ENCODE measurements at regions not wholly inside any gene's neighbourhood (a gene's known extent, or its start where the extent isn't known, plus 50 kb on each side); places are given as distances from the start of the nearest gene placed in this dataset.

DNA sequence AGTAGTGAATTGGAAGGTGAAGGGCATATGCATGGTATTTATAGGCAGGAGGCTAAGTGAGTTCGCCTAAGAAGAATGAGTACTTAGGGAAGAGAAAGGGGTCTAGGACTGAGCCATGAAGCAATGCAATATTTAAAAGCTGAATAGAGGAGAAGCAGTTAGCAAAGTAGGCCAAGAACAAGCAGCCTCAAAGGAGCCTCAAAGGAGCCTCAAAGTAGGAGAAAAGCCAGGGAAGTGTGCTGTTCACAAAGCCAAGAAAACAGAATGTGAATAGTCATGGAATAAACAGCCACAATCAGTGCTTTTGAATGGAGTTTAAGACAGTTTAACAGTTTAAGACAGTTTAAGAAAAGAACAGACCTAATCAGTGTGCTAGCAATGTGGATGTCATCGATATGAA, 762.0 kb downstream of the SORCS1 start:
- H4K20me1 ChIP-seq (replicated peaks; ENCODE audit: insufficient read depth), result no peaks in the 10 kb centered on the region
- no peak overlapping the region for H3K4me3 ChIP-seq
- H3K36me3 Mint-ChIP-seq (ENCODE audit: low read depth), result no peaks in the 10 kb centered on the region
- no peak overlapping the region for H3K27ac Mint-ChIP-seq
- no peak overlapping the region for H3K4me2 ChIP-seq
- no peaks in the 10 kb centered on the region for H3K27me3 Mint-ChIP-seq (ENCODE audit: insufficient read depth, low read depth, poor library complexity)
- no peak for TF ChIP-seq EZH2 (IDR thresholded peaks at IDR 0.05; ENCODE audit: low read depth, unreplicated experiment)
- no peak for TF ChIP-seq ZNF462 (CRISPR knock-in tag; IDR thresholded peaks at IDR 0.05)
- TF ChIP-seq STAT1 (IDR thresholded peaks at IDR 0.05; ENCODE audit: unreplicated experiment), result no peak
- no peak overlapping the region for H3K27ac ChIP-seq (ENCODE audit: low read depth)
- H3K9me3 Mint-ChIP-seq, result no peaks in the 10 kb centered on the region
- H3K27me3 ChIP-seq (ENCODE audit: insufficient read depth), result no peaks in the 10 kb centered on the region
- ATAC-seq (no peak), DNase-seq (ENCODE audit: low spot score) (no peak)
- H3K9me2 ChIP-seq (ENCODE audit: insufficient read depth), result no peaks in the 10 kb centered on the region
- no peaks in the 10 kb centered on the region for H3K4me1 ChIP-seq (ENCODE audit: insufficient read depth)
- peaks cover 8% of the 10 kb centered on the region for H3K4me1 Mint-ChIP-seq
- no peak overlapping the region for H3K4me3 Mint-ChIP-seq
- no peaks in the 10 kb centered on the region for H3K36me3 ChIP-seq (ENCODE audit: insufficient read depth)
- H3F3A ChIP-seq (replicated peaks; ENCODE audit: low read depth), result no peaks in the 10 kb centered on the region
- no peaks in the 10 kb centered on the region for H3K79me2 ChIP-seq (replicated peaks; ENCODE audit: insufficient read depth)
- no peak overlapping the region for H2AFZ ChIP-seq

- Histone ChIP-seq H4K20me1 (replicated peaks; ENCODE audit: insufficient read depth) (no peaks in the 10 kb centered on the region), H3K4me3 (no peak overlapping the region), H3K36me3 (ENCODE audit: insufficient read depth) (no peaks in the 10 kb centered on the region), H3F3A (replicated peaks; ENCODE audit: low read depth) (no peaks in the 10 kb centered on the region), H2AFZ (no peak overlapping the region), H3K27ac (ENCODE audit: low read depth) (no peak overlapping the region), H3K4me1 (ENCODE audit: insufficient read depth) (no peaks in the 10 kb centered on the region), H3K9me2 (ENCODE audit: insufficient read depth) (no peaks in the 10 kb centered on the region), H3K4me2 (no peak overlapping the region), H3K79me2 (replicated peaks; ENCODE audit: insufficient read depth) (no peaks in the 10 kb centered on the region), H3K27me3 (ENCODE audit: insufficient read depth) (no peaks in the 10 kb centered on the region)
- TF ChIP-seq CREB1 (CRISPR knock-in tag; IDR thresholded peaks at IDR 0.05; ENCODE audit: low read depth), result no peak
- no peak for TF ChIP-seq EZH2 (IDR thresholded peaks at IDR 0.05; ENCODE audit: low read depth, unreplicated experiment)
- no peak for TF ChIP-seq JUNB (IDR thresholded peaks at IDR 0.05; ENCODE audit: unreplicated experiment)
- no peak for TF ChIP-seq ZNF331 (CRISPR knock-in tag; IDR thresholded peaks at IDR 0.05; ENCODE audit: low read depth)
- H3K9me3 Mint-ChIP-seq, result no peaks in the 10 kb centered on the region
- peaks cover 8% of the 10 kb centered on the region for H3K4me1 Mint-ChIP-seq
- DNase-seq (ENCODE audit: low spot score), result no peak
- H3K27me3 Mint-ChIP-seq (ENCODE audit: insufficient read depth, low read depth, poor library complexity), result no peaks in the 10 kb centered on the region
- H3K27ac Mint-ChIP-seq, result no peak overlapping the region
- ATAC-seq, result no peak
- no peaks in the 10 kb centered on the region for H3K36me3 Mint-ChIP-seq (ENCODE audit: low read depth)
- H3K4me3 Mint-ChIP-seq, result no peak overlapping the region
Measured at GRCh38 chr10:106401967-106402366, 762.5 kb downstream of the SORCS1 start.

Measured in GM23338 (cell line).